GM12878 (cell line): ENCODE measurements at regions not wholly inside any gene's neighbourhood (a gene's known extent, or its start where the extent isn't known, plus 50 kb on each side); places are given as distances from the start of the nearest gene placed in this dataset.

Source experiments
- NFYB ChIP-seq: IDR thresholded peaks from 2 replicates; pipeline ENCODE4 v1.6.1; 2011; ENCODE audit warnings: low read depth, mild to moderate bottlenecking, low read length, improper control_type of control experiment, moderate library complexity; ENCODE audit not compliant: insufficient read depth
- POLR2AphosphoS5 ChIP-seq: IDR thresholded peaks from 2 replicates; pipeline ENCODE4 v1.6.1; 2011; ENCODE audit warnings: mild to moderate bottlenecking, low read length, inconsistent platforms
- SP1 ChIP-seq: IDR thresholded peaks from one replicate; pipeline ENCODE4 v1.6.1; 2011; ENCODE audit warnings: low read depth, low read length
- TBL1XR1 ChIP-seq: IDR thresholded peaks from 2 replicates; pipeline ENCODE4 v1.6.1; 2012; ENCODE audit warnings: low read depth, low read length, improper control_type of control experiment

GRCh38 chr18:77373730-77374445, 124.2 kb downstream of the GALR1 start:
- TF ChIP-seq NFYB, result no peak
- TF ChIP-seq TBL1XR1, result no peak
- TF ChIP-seq POLR2AphosphoS5, result no peak
- no peak for TF ChIP-seq SP1
